ENCODE measurements at regions not wholly inside any gene's neighbourhood (a gene's known extent, or its start where the extent isn't known, plus 50 kb on each side); places are given as distances from the start of the nearest gene placed in this dataset.

DNA sequence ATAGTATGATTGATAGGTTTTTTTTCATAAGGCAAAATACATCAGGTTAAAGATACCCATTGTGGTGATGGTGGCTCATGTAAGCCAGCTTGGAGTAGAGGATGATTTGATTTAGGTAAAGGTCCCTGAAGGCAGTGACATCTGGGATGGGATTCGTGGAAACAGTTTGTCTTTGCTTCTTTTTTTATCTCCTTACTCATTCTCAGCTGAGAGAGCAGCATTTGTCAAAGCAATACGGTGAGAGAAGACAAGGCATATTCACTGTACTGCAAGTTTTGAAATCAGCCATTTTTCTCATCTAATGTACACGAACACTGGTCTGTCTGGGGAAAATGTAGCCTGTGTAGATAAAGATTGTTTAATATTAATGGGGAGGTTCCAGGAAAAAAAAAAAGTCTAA is 749.1 kb downstream of the SQOR start (continued):
- TF ChIP-seq, protein P1, sequence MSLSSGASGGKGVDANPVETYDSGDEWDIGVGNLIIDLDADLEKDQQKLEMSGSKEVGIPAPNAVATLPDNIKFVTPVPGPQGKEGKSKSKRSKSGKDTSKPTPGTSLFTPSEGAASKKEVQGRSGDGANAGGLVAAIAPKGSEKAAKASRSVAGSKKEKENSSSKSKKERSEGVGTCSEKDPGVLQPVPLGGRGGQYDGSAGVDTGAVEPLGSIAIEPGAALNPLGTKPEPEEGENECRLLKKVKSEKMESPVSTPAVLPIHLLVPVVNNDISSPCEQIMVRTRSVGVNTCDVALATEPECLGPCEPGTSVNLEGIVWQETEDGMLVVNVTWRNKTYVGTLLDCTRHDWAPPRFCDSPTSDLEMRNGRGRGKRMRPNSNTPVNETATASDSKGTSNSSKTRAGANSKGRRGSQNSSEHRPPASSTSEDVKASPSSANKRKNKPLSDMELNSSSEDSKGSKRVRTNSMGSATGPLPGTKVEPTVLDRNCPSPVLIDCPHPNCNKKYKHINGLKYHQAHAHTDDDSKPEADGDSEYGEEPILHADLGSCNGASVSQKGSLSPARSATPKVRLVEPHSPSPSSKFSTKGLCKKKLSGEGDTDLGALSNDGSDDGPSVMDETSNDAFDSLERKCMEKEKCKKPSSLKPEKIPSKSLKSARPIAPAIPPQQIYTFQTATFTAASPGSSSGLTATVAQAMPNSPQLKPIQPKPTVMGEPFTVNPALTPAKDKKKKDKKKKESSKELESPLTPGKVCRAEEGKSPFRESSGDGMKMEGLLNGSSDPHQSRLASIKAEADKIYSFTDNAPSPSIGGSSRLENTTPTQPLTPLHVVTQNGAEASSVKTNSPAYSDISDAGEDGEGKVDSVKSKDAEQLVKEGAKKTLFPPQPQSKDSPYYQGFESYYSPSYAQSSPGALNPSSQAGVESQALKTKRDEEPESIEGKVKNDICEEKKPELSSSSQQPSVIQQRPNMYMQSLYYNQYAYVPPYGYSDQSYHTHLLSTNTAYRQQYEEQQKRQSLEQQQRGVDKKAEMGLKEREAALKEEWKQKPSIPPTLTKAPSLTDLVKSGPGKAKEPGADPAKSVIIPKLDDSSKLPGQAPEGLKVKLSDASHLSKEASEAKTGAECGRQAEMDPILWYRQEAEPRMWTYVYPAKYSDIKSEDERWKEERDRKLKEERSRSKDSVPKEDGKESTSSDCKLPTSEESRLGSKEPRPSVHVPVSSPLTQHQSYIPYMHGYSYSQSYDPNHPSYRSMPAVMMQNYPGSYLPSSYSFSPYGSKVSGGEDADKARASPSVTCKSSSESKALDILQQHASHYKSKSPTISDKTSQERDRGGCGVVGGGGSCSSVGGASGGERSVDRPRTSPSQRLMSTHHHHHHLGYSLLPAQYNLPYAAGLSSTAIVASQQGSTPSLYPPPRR (CRISPR knock-in tag; IDR thresholded peaks at IDR 0.05; ENCODE audit: borderline replicate concordance) = no peak
- TF ChIP-seq, protein P2, sequence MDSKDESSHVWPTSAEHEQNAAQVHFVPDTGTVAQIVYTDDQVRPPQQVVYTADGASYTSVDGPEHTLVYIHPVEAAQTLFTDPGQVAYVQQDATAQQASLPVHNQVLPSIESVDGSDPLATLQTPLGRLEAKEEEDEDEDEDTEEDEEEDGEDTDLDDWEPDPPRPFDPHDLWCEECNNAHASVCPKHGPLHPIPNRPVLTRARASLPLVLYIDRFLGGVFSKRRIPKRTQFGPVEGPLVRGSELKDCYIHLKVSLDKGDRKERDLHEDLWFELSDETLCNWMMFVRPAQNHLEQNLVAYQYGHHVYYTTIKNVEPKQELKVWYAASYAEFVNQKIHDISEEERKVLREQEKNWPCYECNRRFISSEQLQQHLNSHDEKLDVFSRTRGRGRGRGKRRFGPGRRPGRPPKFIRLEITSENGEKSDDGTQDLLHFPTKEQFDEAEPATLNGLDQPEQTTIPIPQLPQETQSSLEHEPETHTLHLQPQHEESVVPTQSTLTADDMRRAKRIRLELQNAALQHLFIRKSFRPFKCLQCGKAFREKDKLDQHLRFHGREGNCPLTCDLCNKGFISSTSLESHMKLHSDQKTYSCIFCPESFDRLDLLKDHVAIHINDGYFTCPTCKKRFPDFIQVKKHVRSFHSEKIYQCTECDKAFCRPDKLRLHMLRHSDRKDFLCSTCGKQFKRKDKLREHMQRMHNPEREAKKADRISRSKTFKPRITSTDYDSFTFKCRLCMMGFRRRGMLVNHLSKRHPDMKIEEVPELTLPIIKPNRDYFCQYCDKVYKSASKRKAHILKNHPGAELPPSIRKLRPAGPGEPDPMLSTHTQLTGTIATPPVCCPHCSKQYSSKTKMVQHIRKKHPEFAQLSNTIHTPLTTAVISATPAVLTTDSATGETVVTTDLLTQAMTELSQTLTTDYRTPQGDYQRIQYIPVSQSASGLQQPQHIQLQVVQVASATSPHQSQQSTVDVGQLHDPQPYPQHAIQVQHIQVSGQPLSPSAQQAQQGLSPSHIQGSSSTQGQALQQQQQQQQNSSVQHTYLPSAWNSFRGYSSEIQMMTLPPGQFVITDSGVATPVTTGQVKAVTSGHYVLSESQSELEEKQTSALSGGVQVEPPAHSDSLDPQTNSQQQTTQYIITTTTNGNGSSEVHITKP (CRISPR knock-in tag; IDR thresholded peaks at IDR 0.05; ENCODE audit: low read depth) = no peak
- TF ChIP-seq, protein P3, sequence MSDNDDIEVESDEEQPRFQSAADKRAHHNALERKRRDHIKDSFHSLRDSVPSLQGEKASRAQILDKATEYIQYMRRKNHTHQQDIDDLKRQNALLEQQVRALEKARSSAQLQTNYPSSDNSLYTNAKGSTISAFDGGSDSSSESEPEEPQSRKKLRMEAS (IDR thresholded peaks at IDR 0.05) = no peak
- TF ChIP-seq CEBPB (IDR thresholded peaks at IDR 0.05; ENCODE audit: borderline replicate concordance, low read depth, low read length) (no peak), ZNF792 (CRISPR knock-in tag; IDR thresholded peaks at IDR 0.05) (no peak), ZNF282 (IDR thresholded peaks at IDR 0.05; ENCODE audit: partially characterized antibody) (no peak), TCF7 (IDR thresholded peaks at IDR 0.05; ENCODE audit: low read depth) (no peak), SNRNP70 (IDR thresholded peaks at IDR 0.05; ENCODE audit: low read depth, low read length) (no peak)
